ENCODE measurements at regions not wholly inside any gene's neighbourhood (a gene's known extent, or its start where the extent isn't known, plus 50 kb on each side); places are given as distances from the start of the nearest gene placed in this dataset.

GRCh38 chr4:52248820-52249219 lies 197.7 kb downstream of the SPATA18 start:
- TF ChIP-seq REST (IDR thresholded peaks at IDR 0.05; ENCODE audit: insufficient replicate concordance, low read depth) = no peak
- TF ChIP-seq GABPA (IDR thresholded peaks at IDR 0.05; ENCODE audit: low read depth) = no peak
- TF ChIP-seq POLR2AphosphoS5 (IDR thresholded peaks at IDR 0.05; ENCODE audit: low read depth) = no peak
- no peak for TF ChIP-seq CTCF (IDR thresholded peaks at IDR 0.05; ENCODE audit: insufficient read depth, low read length)
- no peak for DNase-seq (ENCODE audit: low read depth in 1 of 2, low spot score in 1 of 2)
- Histone ChIP-seq H3K4me3 (replicated peaks; ENCODE audit: insufficient read depth, low read length) (no peak overlapping the region), H3K27me3 (ENCODE audit: insufficient read depth, poor library complexity, severe bottlenecking) (no peaks in the 10 kb centered on the region), H3K27ac (replicated peaks) (no peak overlapping the region)

DNA sequence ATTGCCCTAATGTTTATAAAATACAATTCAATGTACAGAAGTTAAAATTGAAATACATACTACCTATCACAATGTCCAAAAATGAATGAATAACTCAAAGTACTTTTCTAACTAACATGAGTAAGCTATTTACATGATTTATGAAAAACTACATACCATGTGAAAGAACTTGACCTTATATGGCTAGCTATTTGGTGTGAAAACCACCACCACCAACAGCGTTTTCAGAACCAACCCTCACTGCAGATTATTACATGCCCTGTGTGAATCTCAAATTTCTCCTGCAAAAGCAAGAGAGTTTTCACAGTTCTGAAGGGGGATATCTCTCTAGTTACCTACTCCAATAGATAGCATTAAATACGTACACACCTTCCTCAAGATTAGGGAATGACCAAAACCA lies 198.5 kb downstream of the SPATA18 start:
- no peak for DNase-seq (ENCODE audit: low read depth in 1 of 2, low spot score in 1 of 2)
- TF ChIP-seq POLR2AphosphoS5 (IDR thresholded peaks at IDR 0.05; ENCODE audit: low read depth) = no peak
- no peak for TF ChIP-seq GABPA (IDR thresholded peaks at IDR 0.05; ENCODE audit: low read depth)
- TF ChIP-seq CTCF (IDR thresholded peaks at IDR 0.05; ENCODE audit: insufficient read depth, low read length) = no peak
- no peak for TF ChIP-seq SPI1 (IDR thresholded peaks at IDR 0.05; ENCODE audit: borderline replicate concordance, low read depth)
- TF ChIP-seq REST (IDR thresholded peaks at IDR 0.05; ENCODE audit: insufficient replicate concordance, low read depth) = no peak
- H3K27me3 ChIP-seq (ENCODE audit: insufficient read depth, poor library complexity, severe bottlenecking) = no peaks in the 10 kb centered on the region
- no peak overlapping the region for H3K27ac ChIP-seq (replicated peaks)
- H3K4me3 ChIP-seq (replicated peaks; ENCODE audit: insufficient read depth, low read length) = no peak overlapping the region

GRCh38 chr4:52250154-52250553 lies 199.1 kb downstream of the SPATA18 start:
- no peak overlapping the region for H3K4me3 ChIP-seq (replicated peaks; ENCODE audit: insufficient read depth, low read length)
- TF ChIP-seq SPI1 (IDR thresholded peaks at IDR 0.05; ENCODE audit: borderline replicate concordance, low read depth) = no peak
- TF ChIP-seq POLR2AphosphoS5 (IDR thresholded peaks at IDR 0.05; ENCODE audit: low read depth) = no peak
- no peak for TF ChIP-seq GABPA (IDR thresholded peaks at IDR 0.05; ENCODE audit: low read depth)
- H3K27ac ChIP-seq (replicated peaks) = no peak overlapping the region
- no peak for DNase-seq (ENCODE audit: low read depth in 1 of 2, low spot score in 1 of 2)
- H3K27me3 ChIP-seq (ENCODE audit: insufficient read depth, poor library complexity, severe bottlenecking) = no peaks in the 10 kb centered on the region

- TF ChIP-seq REST (IDR thresholded peaks at IDR 0.05; ENCODE audit: insufficient replicate concordance, low read depth) (no peak), GABPA (IDR thresholded peaks at IDR 0.05; ENCODE audit: low read depth) (no peak), POLR2AphosphoS5 (IDR thresholded peaks at IDR 0.05; ENCODE audit: low read depth) (no peak), SPI1 (IDR thresholded peaks at IDR 0.05; ENCODE audit: borderline replicate concordance, low read depth) (no peak), CTCF (IDR thresholded peaks at IDR 0.05; ENCODE audit: insufficient read depth, low read length) (no peak)
- DNase-seq (ENCODE audit: low read depth in 1 of 2, low spot score in 1 of 2) = no peak
- Histone ChIP-seq H3K27ac (replicated peaks) (no peak overlapping the region), H3K27me3 (ENCODE audit: insufficient read depth, poor library complexity, severe bottlenecking) (no peaks in the 10 kb centered on the region), H3K4me3 (replicated peaks; ENCODE audit: insufficient read depth, low read length) (no peak overlapping the region)
Observed at GRCh38 chr4:52251864-52252263, 200.8 kb downstream of the SPATA18 start.
